BE2C (cell line): ENCODE measurements at regions not wholly inside any gene's neighbourhood (a gene's known extent, or its start where the extent isn't known, plus 50 kb on each side); places are given as distances from the start of the nearest gene placed in this dataset.

Source experiments
- DNase-seq: peaks from one replicate; pipeline ENCODE4 v3.0.0-alpha.2; 2020
- H3K27me3 ChIP-seq: fragments of 250-450 bp; sonication (Bioruptor Pico); 2 replicates; pipeline ENCODE4 v1.5.1; 2020; ENCODE audit warnings: mild to moderate bottlenecking
- H3K36me3 ChIP-seq: fragments of 250-450 bp; sonication (Bioruptor Pico); 2 replicates; pipeline ENCODE4 v1.5.1; 2020; ENCODE audit warnings: mild to moderate bottlenecking
- H3K4me1 ChIP-seq: fragments of 250-450 bp; sonication (Bioruptor Pico); 2 replicates; pipeline ENCODE4 v1.5.1; 2020
- H3K4me3 ChIP-seq: 2 replicates; pipeline ENCODE4 v1.5.1; 2011; ENCODE audit warnings: low read depth, low read length
- H3K9me3 ChIP-seq: fragments of 250-450 bp; sonication (Bioruptor Pico); 2 replicates; pipeline ENCODE4 v1.5.1; 2020
- CTCF ChIP-seq: IDR thresholded peaks from 2 replicates; pipeline ENCODE4 v1.5.1; 2012; ENCODE audit warnings: mild to moderate bottlenecking, low read depth, low read length

GRCh38 chr3:31242026-31242960 lies 290.4 kb upstream of the STT3B start:
- no peak for DNase-seq
- no peaks in the 10 kb centered on the region for H3K4me1 ChIP-seq
- no peaks in the 10 kb centered on the region for H3K9me3 ChIP-seq
- H3K27me3 ChIP-seq, result no peaks in the 10 kb centered on the region
- no peaks in the 10 kb centered on the region for H3K36me3 ChIP-seq
- TF ChIP-seq CTCF, result no peak
- H3K4me3 ChIP-seq, result no peak overlapping the region

GRCh38 chr3:31244929-31245817 lies 287.6 kb upstream of the STT3B start:
- Histone ChIP-seq H3K36me3 (no peaks in the 10 kb centered on the region), H3K4me1 (no peaks in the 10 kb centered on the region), H3K9me3 (no peaks in the 10 kb centered on the region), H3K27me3 (no peaks in the 10 kb centered on the region), H3K4me3 (no peak overlapping the region)
- DNase-seq, result no peak
- no peak for TF ChIP-seq CTCF

GRCh38 chr3:31246293-31247062 lies 286.2 kb upstream of the STT3B start:
- no peaks in the 10 kb centered on the region for H3K9me3 ChIP-seq
- no peak overlapping the region for H3K4me3 ChIP-seq
- no peak for TF ChIP-seq CTCF
- no peaks in the 10 kb centered on the region for H3K4me1 ChIP-seq
- DNase-seq, result no peak
- H3K36me3 ChIP-seq, result no peaks in the 10 kb centered on the region
- H3K27me3 ChIP-seq, result no peaks in the 10 kb centered on the region

- no peak for DNase-seq
- Histone ChIP-seq H3K9me3 (no peaks in the 10 kb centered on the region), H3K4me1 (no peaks in the 10 kb centered on the region), H3K4me3 (no peak overlapping the region), H3K27me3 (no peaks in the 10 kb centered on the region), H3K36me3 (no peaks in the 10 kb centered on the region)
- no peak for TF ChIP-seq CTCF
These were observed 285.7 kb upstream of the STT3B start for GRCh38 chr3:31247063-31247447.

- no peak for TF ChIP-seq CTCF
- DNase-seq, result no peak
- H3K9me3 ChIP-seq, result no peaks in the 10 kb centered on the region
- H3K36me3 ChIP-seq, result no peaks in the 10 kb centered on the region
- no peaks in the 10 kb centered on the region for H3K27me3 ChIP-seq
- H3K4me3 ChIP-seq, result no peak overlapping the region
- no peaks in the 10 kb centered on the region for H3K4me1 ChIP-seq
These were observed 284.7 kb upstream of the STT3B start for GRCh38 chr3:31247850-31248562.
